GM21737 (cell line): ENCODE measurements at regions not wholly inside any gene's neighbourhood (a gene's known extent, or its start where the extent isn't known, plus 50 kb on each side); places are given as distances from the start of the nearest gene placed in this dataset.

Experiments
- ATAC-seq: cut with Tn5 transposase; IDR thresholded peaks from one replicate; pipeline ENCODE4 v1.9.1; 2021; ENCODE audit warnings: mild to moderate bottlenecking, moderate library complexity; ENCODE audit not compliant: unreplicated experiment

GRCh38 chr3:94564247-94564646 is 501.4 kb downstream of the NSUN3 start:
- no peak for ATAC-seq

GRCh38 chr3:94568041-94568440 is 505.2 kb downstream of the NSUN3 start:
- no peak for ATAC-seq

- ATAC-seq: no peak
Measured at GRCh38 chr3:94573337-94573736, 510.5 kb downstream of the NSUN3 start.

DNA sequence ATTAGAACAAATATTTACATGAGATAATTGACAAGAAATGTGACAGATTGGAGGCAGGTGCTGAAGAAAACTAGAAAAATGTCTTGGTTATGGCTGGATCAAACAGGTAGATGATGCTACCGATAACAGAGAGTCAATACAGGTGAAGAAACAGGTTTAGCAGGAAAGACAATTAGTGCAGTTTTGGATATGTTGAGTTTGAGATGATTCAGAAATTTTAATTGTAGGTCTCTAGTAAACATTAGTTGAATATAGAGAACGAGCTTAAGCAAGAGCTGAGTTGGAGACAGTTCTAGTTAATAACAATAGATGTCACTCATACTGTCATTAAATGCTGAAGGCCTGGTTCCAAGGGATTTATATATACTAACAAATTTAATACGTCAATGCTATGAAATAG is 524.4 kb downstream of the NSUN3 start:
- ATAC-seq: no peak

GRCh38 chr3:94593526-94594150 is 530.8 kb downstream of the NSUN3 start:
- ATAC-seq: no peak

DNA sequence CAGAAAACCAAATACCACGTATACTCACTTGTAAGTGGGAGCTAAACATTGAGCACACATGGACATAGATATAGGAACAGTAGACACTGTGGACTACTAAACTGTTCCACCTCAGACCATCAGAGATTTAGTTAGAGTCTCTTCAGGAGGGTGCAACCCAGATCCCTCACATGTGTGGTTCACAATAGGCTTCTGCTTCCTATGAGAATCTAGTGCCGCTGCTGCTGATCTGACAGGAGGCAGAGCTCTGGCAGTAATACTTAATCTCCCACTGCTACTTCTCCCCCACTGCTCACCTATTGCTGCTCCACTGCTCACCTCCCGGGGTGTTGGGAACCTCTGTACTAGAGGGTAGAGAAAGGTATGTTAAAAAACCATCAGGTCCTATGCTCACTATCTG is 533.3 kb downstream of the NSUN3 start:
- no peak for ATAC-seq

DNA sequence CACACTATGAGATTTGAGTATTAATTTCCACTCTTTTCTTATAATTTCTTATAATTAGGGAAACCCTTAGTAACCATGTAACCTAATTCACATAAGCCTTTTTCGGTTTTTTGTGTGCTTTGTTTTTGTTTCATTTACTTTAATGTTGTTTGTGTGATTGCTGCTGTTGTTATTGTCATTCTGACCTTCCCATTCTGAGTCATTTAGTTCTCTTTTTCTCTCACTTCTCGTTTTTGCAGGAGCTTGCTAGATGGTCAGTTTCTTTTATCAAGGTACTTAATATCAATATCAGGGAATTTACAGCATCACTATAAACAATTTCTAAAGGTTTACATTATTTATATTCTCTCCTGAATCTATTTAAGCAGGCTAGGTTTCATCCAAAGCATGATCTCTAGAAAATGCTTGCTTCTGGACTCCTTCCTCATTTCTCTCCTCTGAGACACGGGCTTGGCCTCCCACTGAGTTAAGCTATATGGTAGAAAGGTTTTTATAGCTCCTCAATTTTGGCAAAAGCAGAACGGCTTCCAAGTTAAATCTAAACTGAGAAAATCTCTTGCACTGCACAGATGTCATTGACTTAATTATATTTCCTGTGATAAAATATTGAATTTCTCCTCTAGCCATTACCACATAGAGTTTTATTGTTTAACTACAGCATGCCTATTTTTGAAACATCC is 534.2 kb downstream of the NSUN3 start:
- no peak for ATAC-seq

DNA sequence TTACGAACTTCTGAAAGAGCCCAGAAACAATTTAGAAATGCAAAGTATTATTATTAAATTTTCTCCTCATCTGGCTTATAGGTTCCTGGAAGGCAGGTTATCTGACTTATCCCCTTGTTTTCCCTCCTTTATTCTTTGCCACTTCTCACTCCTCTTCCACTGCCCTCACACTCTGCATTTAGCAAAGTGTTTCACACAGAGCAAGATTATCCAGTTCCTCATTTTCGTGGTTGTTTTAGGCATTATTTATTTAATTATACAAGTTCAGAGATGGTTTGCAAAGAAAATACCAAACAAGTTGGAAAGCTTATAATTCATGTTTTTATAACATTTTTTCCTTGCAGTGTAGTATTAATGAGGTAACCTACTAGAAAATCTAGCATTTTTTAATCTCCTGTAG is 544.9 kb downstream of the NSUN3 start:
- no peak for ATAC-seq

DNA sequence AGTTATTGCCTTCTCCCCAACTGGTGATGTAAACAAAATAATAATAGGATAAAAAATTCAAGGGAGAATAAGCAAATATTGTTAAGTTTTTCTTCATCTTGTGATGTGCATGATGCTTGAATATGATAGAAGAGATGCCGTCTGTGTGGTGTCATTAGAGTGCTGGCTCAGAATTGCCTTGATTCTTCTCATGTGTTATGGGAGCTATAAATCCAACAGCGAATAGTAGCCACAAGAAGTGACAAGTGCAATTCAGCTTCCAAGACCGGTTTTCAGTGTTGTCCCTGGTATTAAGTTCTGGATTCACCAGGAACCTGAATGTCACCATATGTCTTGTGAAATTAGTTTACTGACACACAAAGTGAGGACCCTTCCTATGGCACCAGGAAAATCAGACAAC is 547.0 kb downstream of the NSUN3 start:
- ATAC-seq: no peak

- ATAC-seq: no peak
Measured at GRCh38 chr3:94611596-94611995, 548.7 kb downstream of the NSUN3 start.

- ATAC-seq: no peak
Measured at GRCh38 chr3:94612631-94613030, 549.8 kb downstream of the NSUN3 start.

GRCh38 chr3:94614192-94614591 is 551.3 kb downstream of the NSUN3 start:
- no peak for ATAC-seq

GRCh38 chr3:94615275-94616065 is 552.6 kb downstream of the NSUN3 start:
- ATAC-seq: no peak

- ATAC-seq: no peak
Measured at GRCh38 chr3:94616833-94617232, 554.0 kb downstream of the NSUN3 start.

DNA sequence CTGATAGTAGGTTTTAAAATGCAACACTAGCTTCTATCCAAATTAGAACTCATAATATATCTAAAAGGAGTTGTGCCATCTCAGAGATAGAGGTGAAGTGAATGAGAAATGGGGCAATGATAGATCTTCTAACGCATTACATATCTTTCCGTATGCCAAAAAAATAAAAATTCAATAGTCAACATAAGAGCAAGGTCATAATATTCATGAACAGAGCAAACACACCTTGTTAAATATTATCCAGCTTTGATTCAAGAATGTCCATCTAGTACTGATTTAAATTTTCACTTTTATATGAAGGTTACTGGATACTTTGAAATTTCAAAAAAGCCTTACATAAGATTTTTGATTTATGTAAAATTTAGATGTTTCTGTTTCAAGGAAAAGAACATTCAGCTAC is 554.5 kb downstream of the NSUN3 start:
- no peak for ATAC-seq

DNA sequence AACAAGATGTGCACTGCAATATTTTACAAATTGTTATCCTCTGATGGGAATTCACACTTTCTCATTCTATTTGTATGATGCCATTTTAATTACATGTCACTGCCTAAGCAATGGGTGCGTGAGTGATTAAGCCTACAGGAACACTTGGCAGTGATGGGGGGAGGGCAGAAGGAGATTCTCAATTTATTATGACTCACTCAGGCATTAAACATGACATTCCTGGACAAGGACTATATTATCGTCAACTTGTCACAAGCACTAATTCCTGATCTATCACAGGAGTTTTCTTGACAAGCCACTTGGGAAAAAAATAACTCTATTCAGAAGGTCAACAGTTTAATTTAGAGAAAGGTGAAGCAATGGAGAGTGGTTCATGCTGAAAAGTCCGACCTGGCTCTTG is 556.8 kb downstream of the NSUN3 start:
- ATAC-seq: no peak

DNA sequence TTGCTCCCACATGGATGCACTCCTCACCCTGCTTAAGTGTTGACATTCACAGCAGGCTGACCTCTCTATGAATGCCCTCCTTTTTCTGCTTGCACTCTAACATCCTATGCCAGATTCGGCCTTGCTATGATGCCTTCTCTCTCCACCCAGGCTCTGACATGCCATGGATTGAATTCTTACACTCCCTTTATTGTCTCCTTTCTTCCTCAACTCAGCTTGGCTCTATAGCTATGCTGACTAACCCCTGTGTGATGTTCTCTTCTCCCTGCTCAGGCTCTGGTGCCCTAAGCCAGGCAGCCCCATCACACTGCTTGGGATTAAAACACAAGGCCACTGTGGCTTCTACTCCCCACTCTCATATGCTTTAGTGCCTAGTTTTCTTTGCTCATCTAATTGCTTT is 563.7 kb downstream of the NSUN3 start:
- ATAC-seq: no peak

DNA sequence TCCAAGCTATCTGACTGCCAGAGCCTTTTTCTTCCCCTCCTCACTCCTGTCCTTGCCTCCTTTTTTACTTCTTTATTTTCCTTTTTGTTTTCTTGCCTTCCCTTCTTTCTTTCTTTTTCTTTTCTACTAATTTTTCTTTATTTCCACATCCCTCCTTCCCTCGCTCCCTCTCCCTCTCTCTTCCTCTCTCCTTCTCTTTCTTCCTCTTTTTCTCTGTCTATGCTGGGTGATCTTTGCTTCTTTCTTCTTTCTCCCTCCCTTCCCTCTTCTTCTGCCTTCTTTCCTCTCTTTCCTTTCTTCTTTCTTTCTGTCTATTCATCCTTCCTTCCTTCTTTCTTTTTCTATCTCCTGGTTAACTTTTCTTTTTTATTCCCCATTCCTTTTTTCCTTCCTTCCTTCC is 564.8 kb downstream of the NSUN3 start:
- no peak for ATAC-seq

- ATAC-seq: no peak
Measured at GRCh38 chr3:94643400-94643799, 580.5 kb downstream of the NSUN3 start.

GRCh38 chr3:94645790-94646189 is 582.9 kb downstream of the NSUN3 start:
- ATAC-seq: no peak

DNA sequence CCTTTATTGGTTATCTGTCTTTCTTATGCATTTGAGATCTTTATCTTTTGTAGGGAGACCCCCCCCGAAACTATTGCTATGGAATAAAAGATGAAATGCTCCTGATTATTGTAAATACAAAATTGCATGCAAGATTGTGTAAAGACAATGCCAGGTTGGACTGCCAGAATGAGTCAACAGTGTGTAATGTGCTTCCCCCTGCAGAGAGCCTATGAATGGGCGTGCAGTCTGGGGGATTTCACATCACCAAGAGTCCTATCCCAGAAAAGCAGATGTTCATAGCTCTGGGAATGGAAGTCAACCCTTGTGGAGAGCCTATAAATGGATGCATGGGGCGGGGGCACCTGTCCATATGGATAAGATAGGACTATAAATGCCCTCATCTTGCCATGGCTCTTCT is 584.3 kb downstream of the NSUN3 start:
- ATAC-seq: no peak
